GDM1 (cell line): ENCODE measurements at regions not wholly inside any gene's neighbourhood (a gene's known extent, or its start where the extent isn't known, plus 50 kb on each side); places are given as distances from the start of the nearest gene placed in this dataset.
"Not testable (repeated sequence)": the region's sequence is repeated elsewhere in the genome, so short reads cannot be mapped to it uniquely, and the experiment has no call there.

Experiments used
- DNase-seq: peaks from one replicate; lab custom pipeline; 2025; lab: John Stamatoyannopoulos, UW

GRCh38 chr9:103068753-103069152 lies 73.6 kb downstream of the CYLC2 start:
- DNase-seq: no peak

GRCh38 chr9:103078581-103078980 lies 83.4 kb downstream of the CYLC2 start:
- DNase-seq: no peak

GRCh38 chr9:103082494-103082893 lies 87.4 kb downstream of the CYLC2 start:
- no peak for DNase-seq

GRCh38 chr9:103089357-103089756 lies 94.2 kb downstream of the CYLC2 start:
- DNase-seq: no peak

GRCh38 chr9:103104101-103104500 lies 109.0 kb downstream of the CYLC2 start:
- DNase-seq: no peak

- no peak for DNase-seq
Observed at GRCh38 chr9:103116246-103116645, 121.1 kb downstream of the CYLC2 start.

- no peak for DNase-seq
Observed at GRCh38 chr9:103126494-103126893, 131.4 kb downstream of the CYLC2 start.

- DNase-seq: no peak
Observed at GRCh38 chr9:103139891-103140290, 144.8 kb downstream of the CYLC2 start.

GRCh38 chr9:103152473-103152872 lies 157.3 kb downstream of the CYLC2 start:
- no peak for DNase-seq

GRCh38 chr9:103167530-103167929 lies 172.4 kb downstream of the CYLC2 start:
- no peak for DNase-seq

GRCh38 chr9:103168254-103168653 lies 173.1 kb downstream of the CYLC2 start:
- no peak for DNase-seq

GRCh38 chr9:103169798-103170197 lies 174.7 kb downstream of the CYLC2 start:
- DNase-seq: no peak

- DNase-seq: no peak
Observed at GRCh38 chr9:103183701-103184171, 188.6 kb downstream of the CYLC2 start.

- DNase-seq: no peak
Observed at GRCh38 chr9:103186959-103187358, 191.8 kb downstream of the CYLC2 start.

- DNase-seq: no peak
Observed at GRCh38 chr9:103188781-103189350, 193.7 kb downstream of the CYLC2 start.

GRCh38 chr9:103193992-103194391 lies 198.9 kb downstream of the CYLC2 start:
- DNase-seq: no peak

GRCh38 chr9:103203172-103203571 lies 208.0 kb downstream of the CYLC2 start:
- DNase-seq: no peak

GRCh38 chr9:103205881-103206585 lies 210.9 kb downstream of the CYLC2 start:
- not testable (repeated sequence) for DNase-seq

GRCh38 chr9:103210607-103211006 lies 215.5 kb downstream of the CYLC2 start:
- DNase-seq: no peak

- DNase-seq: no peak
Observed at GRCh38 chr9:103215197-103215596, 220.1 kb downstream of the CYLC2 start.

GRCh38 chr9:103225702-103226646 lies 230.8 kb downstream of the CYLC2 start:
- DNase-seq: no peak

- DNase-seq: no peak
Observed at GRCh38 chr9:103226647-103227013, 231.5 kb downstream of the CYLC2 start.
